GM21825 (cell line): ENCODE measurements at regions not wholly inside any gene's neighbourhood (a gene's known extent, or its start where the extent isn't known, plus 50 kb on each side); places are given as distances from the start of the nearest gene placed in this dataset.

Experiments used
- ATAC-seq: cut with Tn5 transposase; IDR thresholded peaks from one replicate; pipeline ENCODE4 v1.9.1; 2021; ENCODE audit warnings: mild to moderate bottlenecking, moderate library complexity; ENCODE audit not compliant: unreplicated experiment

DNA sequence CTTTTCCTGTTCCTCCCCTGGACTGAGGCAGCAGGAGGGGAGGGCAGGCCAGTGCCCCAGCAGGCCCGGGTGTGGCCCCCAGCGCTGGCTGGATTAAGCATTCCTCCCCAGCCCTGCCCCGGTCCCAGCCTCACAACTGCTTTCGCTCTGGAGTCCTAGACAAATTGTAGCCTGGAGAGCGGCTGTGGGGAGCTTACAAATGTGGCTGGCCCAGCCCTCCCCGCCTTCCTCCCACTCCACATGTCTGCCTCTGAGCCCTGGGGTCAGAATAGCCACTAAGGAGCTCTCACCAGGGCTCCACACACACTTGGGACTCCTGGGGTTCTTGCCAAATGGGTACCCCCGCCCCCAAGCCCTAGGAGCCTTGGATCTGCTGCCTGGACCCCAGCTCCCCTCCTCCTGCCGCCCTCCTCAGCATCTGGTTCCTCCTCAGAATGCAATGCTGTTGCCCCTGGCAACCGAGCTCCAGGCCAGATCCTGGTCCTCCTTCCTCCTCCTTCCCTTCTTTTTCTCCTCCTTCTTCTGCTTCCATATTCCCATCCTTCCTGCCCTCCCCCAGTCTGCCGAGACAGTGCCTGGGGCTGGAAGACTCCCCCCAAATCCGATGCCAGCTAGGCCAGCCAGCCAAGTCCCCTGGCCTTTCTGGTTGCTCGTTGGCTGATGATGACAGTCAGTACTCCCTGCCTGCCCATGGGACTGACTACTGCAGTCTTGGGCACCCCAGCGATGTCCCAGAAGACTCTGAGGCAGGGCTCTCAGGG is 91.1 kb downstream of the LINGO1 start:
- no peak for ATAC-seq

DNA sequence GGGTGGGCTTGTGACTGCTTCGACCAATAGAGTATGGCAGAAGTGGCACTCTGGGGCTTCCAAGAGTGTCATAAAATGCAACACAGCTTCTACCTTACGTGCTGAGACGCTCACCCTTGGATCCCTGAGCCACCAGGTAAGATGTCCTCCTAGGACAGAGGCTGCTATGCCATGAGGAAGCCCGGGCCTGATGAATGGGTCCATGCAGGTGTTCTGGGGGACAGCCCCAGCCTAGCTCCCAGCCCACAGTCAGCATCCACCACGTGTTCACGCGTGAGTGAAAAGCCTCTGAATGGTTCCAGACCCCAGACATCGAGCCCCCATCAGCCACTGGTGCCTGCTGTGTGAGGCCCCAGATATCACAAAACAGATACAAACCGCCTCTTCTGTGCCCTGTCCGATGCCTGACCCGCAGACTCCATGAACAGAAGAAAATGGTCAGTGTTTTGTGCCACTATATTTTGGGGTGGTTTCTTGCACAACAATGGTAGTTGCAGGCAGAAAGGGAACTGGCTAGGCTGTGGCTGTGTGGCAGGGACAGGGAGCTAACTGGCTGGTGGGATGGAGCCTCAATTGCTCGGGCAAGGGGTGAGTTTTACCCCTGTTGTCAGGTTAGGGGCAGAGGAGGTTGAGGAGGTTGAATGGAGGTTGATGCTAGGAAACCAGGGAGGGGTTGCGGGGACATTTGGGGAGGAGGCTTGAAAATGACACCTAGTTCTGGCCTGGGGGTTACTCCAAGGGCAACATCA is 92.2 kb downstream of the LINGO1 start:
- no peak for ATAC-seq

DNA sequence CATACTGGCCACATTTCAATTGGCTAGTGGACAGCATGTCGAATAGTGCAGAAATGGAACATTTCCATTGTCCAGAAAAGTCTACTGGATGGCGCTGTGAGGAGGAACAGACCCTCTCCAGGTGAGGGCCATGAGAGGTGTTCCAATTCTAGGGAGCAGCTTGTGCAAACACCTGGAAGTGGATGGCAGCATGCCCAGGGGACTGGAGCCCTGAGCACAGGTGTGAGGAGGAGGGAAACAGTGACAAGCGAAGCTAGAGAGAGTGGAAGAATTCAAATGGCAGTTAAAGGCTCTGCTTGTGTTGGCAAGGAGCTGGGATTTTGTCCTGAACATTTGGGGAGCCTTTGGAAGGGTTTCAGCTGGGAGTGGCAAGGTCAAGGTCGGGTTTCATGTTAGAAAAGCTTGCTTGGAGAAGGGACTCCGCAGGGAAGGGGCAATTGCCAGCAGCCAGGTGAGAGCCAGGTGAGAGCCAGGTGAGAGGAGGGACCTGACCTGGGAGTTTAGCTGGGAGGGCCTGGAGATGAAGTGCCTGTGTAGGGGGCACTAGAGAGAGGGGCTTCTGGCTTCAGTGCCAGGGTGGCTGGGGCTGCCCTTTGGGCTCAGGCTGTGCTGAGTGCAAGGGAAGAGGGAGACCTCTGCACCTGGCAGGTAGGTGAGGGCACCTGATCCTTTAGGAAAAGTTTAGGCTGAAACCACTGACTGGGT is 93.8 kb downstream of the LINGO1 start:
- ATAC-seq = no peak

DNA sequence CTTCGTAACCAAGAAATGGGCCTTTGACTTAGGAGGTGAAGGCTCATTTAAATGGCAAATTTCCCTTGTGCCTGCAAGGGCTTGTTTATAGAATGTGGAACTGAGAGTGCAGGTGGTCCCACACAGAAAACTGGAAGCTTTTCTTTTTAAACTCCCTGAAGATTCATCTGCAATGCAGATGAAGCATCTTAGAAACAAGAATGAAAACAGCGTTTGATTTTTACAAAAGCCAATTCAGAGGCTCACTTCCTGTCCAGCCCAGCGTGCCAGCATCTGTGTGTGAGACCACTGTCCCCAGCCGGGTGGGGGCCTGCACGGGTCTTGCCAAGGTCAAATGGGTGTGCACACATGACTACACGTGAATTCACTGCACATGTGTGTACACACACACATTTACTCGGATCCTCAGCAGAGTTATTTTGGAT is 94.7 kb downstream of the LINGO1 start:
- peak; percentile 56 for ATAC-seq

- no peak for ATAC-seq
Measured at GRCh38 chr15:77537006-77537405, 95.7 kb downstream of the LINGO1 start.

- no peak for ATAC-seq
Measured at GRCh38 chr15:77535845-77536244, 96.9 kb downstream of the LINGO1 start.
